ENCODE measurements at regions not wholly inside any gene's neighbourhood (a gene's known extent, or its start where the extent isn't known, plus 50 kb on each side); places are given as distances from the start of the nearest gene placed in this dataset.
A peak's percentile ranks its signal among the peaks of the same experiment; 100 is the strongest.
"Not testable (repeated sequence)": the region's sequence is repeated elsewhere in the genome, so short reads cannot be mapped to it uniquely, and the experiment has no call there.

GRCh38 chr4:133372699-133373098, 223.6 kb downstream of the PCDH10 start:
- Histone ChIP-seq H3K36me3 (ENCODE audit: insufficient read depth, low read length) (no peaks in the 10 kb centered on the region), H3K9ac (ENCODE audit: low read depth, low read length) (no peak overlapping the region), H3K4me1 (ENCODE audit: insufficient read depth, low read length) (no peaks in the 10 kb centered on the region; the same call in 1 of the 2 replicates), H3K9me3 (ENCODE audit: control insufficient read depth, insufficient read depth, low read length) (no peaks in the 10 kb centered on the region; the same call in 1 of the 2 replicates)

GRCh38 chr4:133355633-133356032, 206.5 kb downstream of the PCDH10 start:
- H3K9me3 ChIP-seq (ENCODE audit: control insufficient read depth, insufficient read depth, low read length), result peaks cover 3% of the 10 kb centered on the region; the same call in 1 of the 2 replicates
- no peaks in the 10 kb centered on the region for H3K4me1 ChIP-seq (ENCODE audit: insufficient read depth, low read length)
- H3K36me3 ChIP-seq (ENCODE audit: insufficient read depth, low read length), result no peaks in the 10 kb centered on the region
- H3K9ac ChIP-seq (ENCODE audit: low read depth, low read length), result no peak overlapping the region

- Histone ChIP-seq H3K9me3 (ENCODE audit: control insufficient read depth, insufficient read depth, low read length) (no peaks in the 10 kb centered on the region), H3K36me3 (ENCODE audit: insufficient read depth, low read length) (no peaks in the 10 kb centered on the region), H3K4me1 (ENCODE audit: insufficient read depth, low read length) (no peaks in the 10 kb centered on the region), H3K9ac (ENCODE audit: low read depth, low read length) (no peak overlapping the region)
Observed at GRCh38 chr4:133347409-133347808, 198.3 kb downstream of the PCDH10 start.

GRCh38 chr4:133324491-133324890, 175.4 kb downstream of the PCDH10 start:
- Histone ChIP-seq H3K4me1 (ENCODE audit: insufficient read depth, low read length) (peaks cover 8% of the 10 kb centered on the region; the same call in 1 of the 2 replicates), H3K9ac (ENCODE audit: low read depth, low read length) (no peak overlapping the region), H3K36me3 (ENCODE audit: insufficient read depth, low read length) (no peaks in the 10 kb centered on the region), H3K9me3 (ENCODE audit: control insufficient read depth, insufficient read depth, low read length) (no peaks in the 10 kb centered on the region)

- Histone ChIP-seq H3K4me1 (ENCODE audit: insufficient read depth, low read length) (peaks cover 8% of the 10 kb centered on the region; the same call in 1 of the 2 replicates), H3K36me3 (ENCODE audit: insufficient read depth, low read length) (no peaks in the 10 kb centered on the region)
Observed at GRCh38 chr4:133323670-133324069, 174.6 kb downstream of the PCDH10 start.

GRCh38 chr4:133320576-133321170, 171.6 kb downstream of the PCDH10 start:
- no peak overlapping the region for H3K9ac ChIP-seq (ENCODE audit: low read depth, low read length)
- no peaks in the 10 kb centered on the region for H3K36me3 ChIP-seq (ENCODE audit: insufficient read depth, low read length)
- H3K4me1 ChIP-seq (ENCODE audit: insufficient read depth, low read length), result peaks cover 4% of the 10 kb centered on the region; the same call in 1 of the 2 replicates
- H3K9me3 ChIP-seq (ENCODE audit: control insufficient read depth, insufficient read depth, low read length), result no peaks in the 10 kb centered on the region

More at GRCh38 chr4:133323670-133324069, 174.6 kb downstream of the PCDH10 start:
- H3K9ac ChIP-seq (ENCODE audit: low read depth, low read length), result no peak overlapping the region
- no peaks in the 10 kb centered on the region for H3K9me3 ChIP-seq (ENCODE audit: control insufficient read depth, insufficient read depth, low read length)

GRCh38 chr4:133316909-133317308, 167.8 kb downstream of the PCDH10 start:
- no peak overlapping the region for H3K9ac ChIP-seq (ENCODE audit: low read depth, low read length)
- H3K9me3 ChIP-seq (ENCODE audit: control insufficient read depth, insufficient read depth, low read length), result no peaks in the 10 kb centered on the region
- no peaks in the 10 kb centered on the region for H3K36me3 ChIP-seq (ENCODE audit: insufficient read depth, low read length)
- peaks cover 4% of the 10 kb centered on the region; the same call in 1 of the 2 replicates for H3K4me1 ChIP-seq (ENCODE audit: insufficient read depth, low read length)

- no peak overlapping the region for H3K9ac ChIP-seq (ENCODE audit: low read depth, low read length)
- no peaks in the 10 kb centered on the region for H3K36me3 ChIP-seq (ENCODE audit: insufficient read depth, low read length)
- H3K9me3 ChIP-seq (ENCODE audit: control insufficient read depth, insufficient read depth, low read length), result no peaks in the 10 kb centered on the region
- peaks cover 4% of the 10 kb centered on the region; the same call in 1 of the 2 replicates for H3K4me1 ChIP-seq (ENCODE audit: insufficient read depth, low read length)
Observed at GRCh38 chr4:133314991-133315390, 165.9 kb downstream of the PCDH10 start.

- H3K36me3 ChIP-seq (ENCODE audit: insufficient read depth, low read length), result no peaks in the 10 kb centered on the region
- H3K9me3 ChIP-seq (ENCODE audit: control insufficient read depth, insufficient read depth, low read length), result no peaks in the 10 kb centered on the region
- H3K4me1 ChIP-seq (ENCODE audit: insufficient read depth, low read length), result peaks cover 5% of the 10 kb centered on the region; the same call in 1 of the 2 replicates
- no peak overlapping the region for H3K9ac ChIP-seq (ENCODE audit: low read depth, low read length)
Observed at GRCh38 chr4:133287396-133287795, 138.3 kb downstream of the PCDH10 start.

GRCh38 chr4:133278591-133278990, 129.5 kb downstream of the PCDH10 start:
- Histone ChIP-seq H3K36me3 (ENCODE audit: insufficient read depth, low read length) (no peaks in the 10 kb centered on the region; the same call in 1 of the 2 replicates), H3K9ac (ENCODE audit: low read depth, low read length) (no peak overlapping the region), H3K9me3 (ENCODE audit: control insufficient read depth, insufficient read depth, low read length) (peaks cover 5% of the 10 kb centered on the region; the same call in 1 of the 2 replicates), H3K4me1 (ENCODE audit: insufficient read depth, low read length) (peaks cover 5% of the 10 kb centered on the region; the same call in 1 of the 2 replicates)

GRCh38 chr4:133277940-133278339, 128.8 kb downstream of the PCDH10 start:
- H3K36me3 ChIP-seq (ENCODE audit: insufficient read depth, low read length); H3K9me3 ChIP-seq (ENCODE audit: control insufficient read depth, insufficient read depth, low read length); H3K9ac ChIP-seq (ENCODE audit: low read depth, low read length); H3K4me1 ChIP-seq (ENCODE audit: insufficient read depth, low read length): not testable (repeated sequence)

- Histone ChIP-seq H3K9ac (ENCODE audit: low read depth, low read length) (no peak overlapping the region), H3K4me1 (ENCODE audit: insufficient read depth, low read length) (peaks cover 11% of the 10 kb centered on the region), H3K36me3 (ENCODE audit: insufficient read depth, low read length) (no peaks in the 10 kb centered on the region; the same call in 1 of the 2 replicates), H3K9me3 (ENCODE audit: control insufficient read depth, insufficient read depth, low read length) (peaks cover 5% of the 10 kb centered on the region; the same call in 1 of the 2 replicates)
Observed at GRCh38 chr4:133275246-133275645, 126.2 kb downstream of the PCDH10 start.

- Histone ChIP-seq H3K9ac (ENCODE audit: low read depth, low read length) (no peak overlapping the region), H3K4me1 (ENCODE audit: insufficient read depth, low read length) (peaks cover 16% of the 10 kb centered on the region), H3K36me3 (ENCODE audit: insufficient read depth, low read length) (no peaks in the 10 kb centered on the region; the same call in 1 of the 2 replicates), H3K9me3 (ENCODE audit: control insufficient read depth, insufficient read depth, low read length) (peaks cover 5% of the 10 kb centered on the region; the same call in 1 of the 2 replicates)
Observed at GRCh38 chr4:133273401-133273800, 124.3 kb downstream of the PCDH10 start.

GRCh38 chr4:133270021-133270570, 121.0 kb downstream of the PCDH10 start:
- H3K36me3 ChIP-seq (ENCODE audit: insufficient read depth, low read length), result no peaks in the 10 kb centered on the region
- H3K9me3 ChIP-seq (ENCODE audit: control insufficient read depth, insufficient read depth, low read length), result no peaks in the 10 kb centered on the region
- H3K4me1 ChIP-seq (ENCODE audit: insufficient read depth, low read length), result peaks cover 11% of the 10 kb centered on the region
- H3K9ac ChIP-seq (ENCODE audit: low read depth, low read length), result peak overlapping the region; percentile 66; the same call in 1 of the 2 replicates

GRCh38 chr4:133268205-133268604, 119.1 kb downstream of the PCDH10 start:
- Histone ChIP-seq H3K4me1 (ENCODE audit: insufficient read depth, low read length) (peaks cover 19% of the 10 kb centered on the region), H3K36me3 (ENCODE audit: insufficient read depth, low read length) (no peaks in the 10 kb centered on the region)

More at GRCh38 chr4:133268205-133268604, 119.1 kb downstream of the PCDH10 start:
- H3K9ac ChIP-seq (ENCODE audit: low read depth, low read length), result peak overlapping the region; percentile 66; the same call in 1 of the 2 replicates
- no peaks in the 10 kb centered on the region for H3K9me3 ChIP-seq (ENCODE audit: control insufficient read depth, insufficient read depth, low read length)
